H1 (cell line): ENCODE measurements at regions not wholly inside any gene's neighbourhood (a gene's known extent, or its start where the extent isn't known, plus 50 kb on each side); places are given as distances from the start of the nearest gene placed in this dataset.

ENCODE experiments used
- CTCF ChIA-PET: fragments of 300-600 bp; sonication (Branson Sonifier 250); formaldehyde crosslinking; loops from one replicate; lab custom pipeline; 2021; ENCODE audit not compliant: partially characterized antibody; lab: Charles Lee
- POLR2A ChIA-PET: fragments of 300-600 bp; sonication (Branson Sonifier 250); formaldehyde crosslinking; loops from one replicate; lab custom pipeline; 2021; ENCODE audit warnings: inconsistent platforms; ENCODE audit not compliant: partially characterized antibody; lab: Charles Lee
- DNase-seq, 2 experiments: peaks; one replicate each; pipeline versions ENCODE4 v3.0.0 to v3.0.0-alpha.2; 2010 to 2022; ENCODE audit warnings: low spot score in 2 of 2, low read depth in 1 of 2, mixed read lengths in 1 of 2
- FAIRE-seq: peaks from 2 replicates; lab custom pipeline; 2011; peaks lifted over from hg19 to GRCh38; lab: Jason Lieb, UNC
- H2AFZ ChIP-seq: 2 replicates; pipeline ENCODE4 v1.8.1; 2012; ENCODE audit warnings: low read length, inconsistent platforms
- H2AK5ac ChIP-seq: 2 replicates; pipeline ENCODE4 v1.6.1; 2013; ENCODE audit warnings: low read depth, low read length
- H2BK120ac ChIP-seq: replicated peaks from 2 replicates; pipeline ENCODE3; 2013; ENCODE audit warnings: low read depth, low read length, inconsistent platforms
- H2BK12ac ChIP-seq: 2 replicates; pipeline ENCODE4 v1.6.1; 2013; ENCODE audit warnings: low read depth, low read length
- H2BK15ac ChIP-seq: 2 replicates; pipeline ENCODE4 v1.6.1; 2013; ENCODE audit warnings: low read length
- H2BK20ac ChIP-seq: 2 replicates; pipeline ENCODE4 v1.6.1; 2013; ENCODE audit warnings: low read length
- H2BK5ac ChIP-seq: 2 replicates; pipeline ENCODE4 v1.6.1; 2013; ENCODE audit warnings: low read depth, low read length
- H3K14ac ChIP-seq: 2 replicates; pipeline ENCODE4 v1.6.1; 2013; ENCODE audit warnings: inconsistent platforms; ENCODE audit not compliant: insufficient read length
- H3K18ac ChIP-seq: 2 replicates; pipeline ENCODE4 v1.6.1; 2013; ENCODE audit warnings: low read length; ENCODE audit errors: extremely low read depth
- H3K23ac ChIP-seq: 2 replicates; pipeline ENCODE4 v1.6.1; 2013; ENCODE audit warnings: inconsistent platforms; ENCODE audit not compliant: insufficient read length
- H3K23me2 ChIP-seq: 2 replicates; pipeline ENCODE4 v1.6.1; 2013; ENCODE audit warnings: low read depth, low read length
- H3K27ac ChIP-seq: 2 replicates; pipeline ENCODE4 v1.6.1; 2011; ENCODE audit warnings: low read depth, low read length, inconsistent platforms
- H3K27me3 ChIP-seq, 4 experiments: replicated peaks in 1 of 4; 1 replicate in 1 of 4; 2 replicates in 3 of 4; pipeline versions ENCODE4 v1.6.1 to v1.8.1; 2011 to 2013; ENCODE audit warnings: low read length in 3 of 4, mild to moderate bottlenecking in 3 of 4, inconsistent platforms in 2 of 4, mixed read lengths in 2 of 4, moderate library complexity in 1 of 4; ENCODE audit not compliant: control insufficient read depth in 3 of 4, insufficient read depth in 3 of 4; ENCODE audit errors: extremely low read depth in 1 of 4
- H3K36me3 ChIP-seq, 4 experiments: 2 replicates each; pipeline versions ENCODE4 v1.6.1 to v1.8.1; 2011 to 2013; ENCODE audit warnings: mild to moderate bottlenecking in 4 of 4, low read length in 3 of 4, moderate library complexity in 2 of 4, control low read depth in 1 of 4, inconsistent platforms in 1 of 4; ENCODE audit not compliant: insufficient read depth in 4 of 4, control insufficient read depth in 2 of 4
- H3K4ac ChIP-seq: replicated peaks from 2 replicates; pipeline ENCODE3; 2013; ENCODE audit warnings: low read length, low read depth, mixed read lengths, inconsistent platforms; ENCODE audit not compliant: insufficient read length
- H3K4me1 ChIP-seq, 4 experiments: replicated peaks in 1 of 4; 1 replicate in 1 of 4; 2 replicates in 3 of 4; pipeline versions ENCODE4 v1.6.1 to v1.8.1; 2011 to 2013; ENCODE audit warnings: low read length in 3 of 4, inconsistent platforms in 2 of 4, mixed read lengths in 1 of 4; ENCODE audit not compliant: insufficient read depth in 4 of 4, control insufficient read depth in 3 of 4
- H3K4me2 ChIP-seq, 2 experiments: 2 replicates each; pipeline versions ENCODE4 v1.6.1 to v1.8.1; 2011 to 2013; ENCODE audit warnings: low read depth in 2 of 2, low read length in 2 of 2, control low read depth in 1 of 2, inconsistent platforms in 1 of 2, mild to moderate bottlenecking in 1 of 2; ENCODE audit not compliant: insufficient read depth in 1 of 2
- H3K4me3 ChIP-seq, 4 experiments: fragments of 200-600, 300-600 bp in 1 of 4; sonication (generic), shearing (Covaris generic), sonication (Bioruptor Twin) in 1 of 4; 2 replicates each; pipeline versions ENCODE4 v1.5.1 to v1.8.1; 2011 to 2016; ENCODE audit warnings: low read length in 4 of 4, low read depth in 3 of 4, control low read depth in 2 of 4, inconsistent platforms in 2 of 4, mild to moderate bottlenecking in 2 of 4, mixed read lengths in 1 of 4, moderate library complexity in 1 of 4; ENCODE audit not compliant: insufficient read depth in 2 of 4; ENCODE audit errors: extremely low read depth in 1 of 4
- H3K56ac ChIP-seq: replicated peaks from 2 replicates; pipeline ENCODE3; 2013; ENCODE audit warnings: low read depth, mild to moderate bottlenecking, mixed read lengths, low read length, inconsistent platforms; ENCODE audit not compliant: insufficient read length
- H3K79me1 ChIP-seq: 2 replicates; pipeline ENCODE4 v1.6.1; 2013; ENCODE audit warnings: low read depth, low read length, control low read depth
- H3K79me2 ChIP-seq, 2 experiments: 2 replicates each; pipeline versions ENCODE4 v1.6.1 to v1.8.1; 2012 to 2013; ENCODE audit warnings: low read length in 2 of 2, mild to moderate bottlenecking in 2 of 2, inconsistent platforms in 1 of 2; ENCODE audit not compliant: insufficient read depth in 2 of 2, control insufficient read depth in 1 of 2
- H3K9ac ChIP-seq, 4 experiments: replicated peaks in 1 of 4; 1 replicate in 1 of 4; 2 replicates in 3 of 4; pipeline versions ENCODE4 v1.6.1 to v1.8.1; 2011 to 2013; ENCODE audit warnings: low read depth in 3 of 4, low read length in 3 of 4, control low read depth in 2 of 4, mild to moderate bottlenecking in 2 of 4, moderate library complexity in 2 of 4, inconsistent platforms in 1 of 4; ENCODE audit errors: extremely low read depth in 1 of 4
- H3K9me3 ChIP-seq, 2 experiments: 2 replicates each; pipeline versions ENCODE4 v1.6.1 to v1.8.1; 2012 to 2013; ENCODE audit warnings: mild to moderate bottlenecking in 2 of 2, moderate library complexity in 2 of 2, control low read depth in 1 of 2, inconsistent platforms in 1 of 2, low read depth in 1 of 2, low read length in 1 of 2, mixed read lengths in 1 of 2; ENCODE audit not compliant: insufficient read depth in 2 of 2
- H4K20me1 ChIP-seq, 2 experiments: replicated peaks in 1 of 2; 2 replicates each; pipeline versions ENCODE3 to v1.8.1; 2011 to 2013; ENCODE audit warnings: inconsistent platforms in 2 of 2, low read length in 2 of 2, mild to moderate bottlenecking in 1 of 2; ENCODE audit not compliant: insufficient read depth in 2 of 2, control insufficient read depth in 1 of 2
- H4K5ac ChIP-seq: 2 replicates; pipeline ENCODE4 v1.6.1; 2013; ENCODE audit warnings: low read length, low read depth, mixed read lengths, inconsistent platforms; ENCODE audit not compliant: insufficient read length
- H4K8ac ChIP-seq: 2 replicates; pipeline ENCODE4 v1.8.0; 2013; ENCODE audit warnings: mild to moderate bottlenecking, moderate library complexity, low read length, inconsistent platforms; ENCODE audit not compliant: insufficient read depth; ENCODE audit errors: extremely low read depth
- H4K91ac ChIP-seq: replicated peaks from 2 replicates; pipeline ENCODE3; 2013; ENCODE audit warnings: low read length, mixed read lengths, inconsistent platforms; ENCODE audit not compliant: insufficient read length
- ASH2L ChIP-seq: fragments of 200-600, 300-600 bp; sonication (generic); IDR thresholded peaks from one replicate; pipeline ENCODE4 v1.7.1; 2017; ENCODE audit warnings: low read length
- ATF2 ChIP-seq: IDR thresholded peaks from 2 replicates; pipeline ENCODE4 v1.6.1; 2012; ENCODE audit warnings: low read length, inconsistent platforms
- BRCA1 ChIP-seq: IDR thresholded peaks from 2 replicates; pipeline ENCODE4 v1.6.1; 2012; ENCODE audit warnings: low read depth, low read length, improper control_type of control experiment
- CREB1 ChIP-seq: IDR thresholded peaks from 2 replicates; pipeline ENCODE4 v1.6.1; 2012; ENCODE audit warnings: inconsistent platforms
- CTCF ChIP-seq, 3 experiments: IDR thresholded peaks; 1 replicate in 2 of 3; 2 replicates in 1 of 3; pipeline versions ENCODE4 v1.5.1 to v1.6.1; 2011; ENCODE audit warnings: low read length in 3 of 3, mild to moderate bottlenecking in 3 of 3, inconsistent platforms in 2 of 3, low read depth in 1 of 3, moderate library complexity in 1 of 3; ENCODE audit not compliant: insufficient read depth in 1 of 3; ENCODE audit errors: control extremely low read depth in 1 of 3
- GTF2F1 ChIP-seq: IDR thresholded peaks from 2 replicates; pipeline ENCODE4 v1.6.1; 2012; ENCODE audit warnings: low read depth, low read length, improper control_type of control experiment, borderline replicate concordance
- HDAC2 ChIP-seq, 2 experiments: fragments of 300-600 bp in 1 of 2; sonication (generic) in 1 of 2; IDR thresholded peaks; 2 replicates each; pipeline ENCODE4 v1.6.1; 2011 to 2012; ENCODE audit warnings: low read depth in 2 of 2, low read length in 2 of 2, mild to moderate bottlenecking in 2 of 2, moderate library complexity in 2 of 2, borderline replicate concordance in 1 of 2, inconsistent platforms in 1 of 2
- POLR2A ChIP-seq, 2 experiments: IDR thresholded peaks; 1 replicate in 1 of 2; 2 replicates in 1 of 2; pipeline ENCODE4 v1.6.1; 2011; ENCODE audit warnings: low read depth in 2 of 2, low read length in 2 of 2, mild to moderate bottlenecking in 2 of 2; ENCODE audit errors: control extremely low read depth in 1 of 2
- SP4 ChIP-seq: IDR thresholded peaks from 2 replicates; pipeline ENCODE4 v1.6.1; 2012; ENCODE audit warnings: low read length, inconsistent platforms
- TBP ChIP-seq: IDR thresholded peaks from 2 replicates; pipeline ENCODE4 v1.6.1; 2011; ENCODE audit warnings: low read depth, low read length, improper control_type of control experiment
- WGBS, 2 experiments: shearing (Covaris generic) in 1 of 2; methylation state at CpG; one replicate each; pipeline versions ENCODE4 v1.1.6 to v1.1.7; 2013 to 2015; ENCODE audit warnings: low lambda C conversion rate in 2 of 2, mixed read lengths in 2 of 2, inconsistent platforms in 1 of 2, low coverage in 1 of 2, missing lambda C conversion rate in 1 of 2; ENCODE audit not compliant: insufficient replicate concordance in 2 of 2, insufficient coverage in 1 of 2, insufficient read length in 1 of 2; ENCODE audit errors: extremely low coverage in 1 of 2, missing lambda C conversion rate in 1 of 2; 5-methylcytosine and 5-hydroxymethylcytosine counted together

- POLR2A ChIA-PET, result interaction anchor here (0.6 kb wide), 1 partner anchor 1124 kb away, joined by 3 read pairs; no protein-coding TSS in a partner anchor
- TF ChIP-seq ATF2 (no peak), BRCA1 (no peak), TBP (no peak), ASH2L (no peak), CREB1 (no peak), CTCF (IDR thresholded peaks at IDR 0.05; ENCODE audit: control extremely low read depth in 1 of 3, insufficient read depth in 1 of 3, low read depth in 1 of 3, low read length in 3 of 3) (no peak), HDAC2 (IDR thresholded peaks at IDR 0.05; ENCODE audit: borderline replicate concordance in 1 of 2, low read depth in 2 of 2, low read length in 2 of 2) (no peak), GTF2F1 (no peak), POLR2A (IDR thresholded peaks at IDR 0.05; ENCODE audit: control extremely low read depth in 1 of 2, low read depth in 2 of 2, low read length in 2 of 2) (no peak), SP4 (no peak)
Observed at GRCh38 chr16:51984395-51984794, 562.5 kb downstream of the TOX3 start.

More at GRCh38 chr16:51984395-51984794, 562.5 kb downstream of the TOX3 start:
- Histone ChIP-seq H3K23ac (no peak overlapping the region), H2BK120ac (no peak overlapping the region), H2AFZ (no peak overlapping the region), H4K91ac (no peak overlapping the region), H3K4ac (no peak overlapping the region), H4K8ac (no peak overlapping the region), H4K5ac (no peak overlapping the region), H2BK20ac (no peak overlapping the region), H3K23me2 (peaks cover 1% of the 10 kb centered on the region; the same call in 1 of the 2 replicates), H3K36me3 (no peaks in the 10 kb centered on the region), H3K27ac (no peak overlapping the region), H3K56ac (no peak overlapping the region), H3K9ac (no peak overlapping the region), H4K20me1 (no peaks in the 10 kb centered on the region), H3K9me3 (no peaks in the 10 kb centered on the region), H3K79me2 (no peaks in the 10 kb centered on the region), H3K4me3 (no peak overlapping the region), H3K27me3 (no peaks in the 10 kb centered on the region), H3K18ac (no peak overlapping the region), H3K14ac (no peak overlapping the region), H2AK5ac (no peak overlapping the region), H2BK15ac (no peak overlapping the region), H2BK5ac (no peak overlapping the region), H3K4me2 (no peak overlapping the region), H2BK12ac (no peak overlapping the region), H3K79me1 (no peaks in the 10 kb centered on the region), H3K4me1 (no peaks in the 10 kb centered on the region)
- FAIRE-seq (no peak), DNase-seq (no peak)
- WGBS, 2 experiments, result 68% methylated on average over 2 of the region's 2 CpGs; no CpG with 5 or more reads in 1 of the 2 experiments
- CTCF ChIA-PET, result interaction anchor here (0.6 to 22.6 kb wide), 7 partner anchors 12 to 1040 kb away, joined by 3 to 424 read pairs (median 3); no protein-coding TSS in a partner anchor
